B cell (primary cell): ENCODE measurements at regions not wholly inside any gene's neighbourhood (a gene's known extent, or its start where the extent isn't known, plus 50 kb on each side); places are given as distances from the start of the nearest gene placed in this dataset.

Source experiments
- CTCF ChIP-seq: fragments of 200-600 bp; IDR thresholded peaks from one replicate; pipeline ENCODE4 v1.8.0; 2022; ENCODE audit warnings: antibody characterized with exemption, mild to moderate bottlenecking
- EZH2 ChIP-seq: IDR thresholded peaks from 2 replicates; pipeline ENCODE4 v1.6.1; 2012; ENCODE audit warnings: borderline replicate concordance, low read depth, mild to moderate bottlenecking, moderate library complexity, low read length; ENCODE audit not compliant: insufficient read depth, poor library complexity, severe bottlenecking

- TF ChIP-seq CTCF, result no peak
- no peak for TF ChIP-seq EZH2
These were observed 86.5 kb upstream of the RREB1 start for GRCh38 chr6:7021301-7021700.
